GM23338 (cell line): ENCODE measurements at regions not wholly inside any gene's neighbourhood (a gene's known extent, or its start where the extent isn't known, plus 50 kb on each side); places are given as distances from the start of the nearest gene placed in this dataset.

Source experiments
- ATAC-seq: fragments of 200-7000 bp; cut with Tn5 transposase; 3 replicates; pipeline ENCODE4 v1.9.1; 2020
- DNase-seq: peaks from one replicate; pipeline ENCODE4 v3.0.0-alpha.2; 2015; ENCODE audit warnings: low spot score
- H2AFZ ChIP-seq: fragments of 200-600 bp; sonication (generic); 2 replicates; pipeline ENCODE4 v1.8.0; 2016; ENCODE audit warnings: antibody characterized with exemption, mild to moderate bottlenecking, moderate library complexity
- H3F3A ChIP-seq: fragments of 200-600 bp; sonication (generic); replicated peaks from 2 replicates; pipeline ENCODE4 v1.8.0; 2017; ENCODE audit warnings: antibody characterized with exemption, mixed run types, low read depth
- H3K27ac ChIP-seq: fragments of 200-600 bp; sonication (generic); 2 replicates; pipeline ENCODE4 v1.6.1; 2016; ENCODE audit warnings: low read depth
- H3K27me3 ChIP-seq: fragments of 200-600 bp; sonication (generic); 2 replicates; pipeline ENCODE4 v1.8.0; 2016; ENCODE audit warnings: mild to moderate bottlenecking, mixed run types, moderate library complexity; ENCODE audit not compliant: insufficient read depth
- H3K36me3 ChIP-seq: fragments of 200-600 bp; sonication (generic); 2 replicates; pipeline ENCODE4 v1.8.0; 2016; ENCODE audit warnings: mild to moderate bottlenecking; ENCODE audit not compliant: insufficient read depth
- H3K4me1 ChIP-seq: fragments of 200-600 bp; sonication (generic); 2 replicates; pipeline ENCODE4 v1.8.0; 2016; ENCODE audit warnings: mild to moderate bottlenecking, moderate library complexity; ENCODE audit not compliant: insufficient read depth
- H3K4me2 ChIP-seq: fragments of 200-600 bp; sonication (generic); 2 replicates; pipeline ENCODE4 v1.7.1; 2017; ENCODE audit warnings: mixed run types
- H3K4me3 ChIP-seq: fragments of 200-600 bp; sonication (generic); 2 replicates; pipeline ENCODE4 v1.6.1; 2016; ENCODE audit warnings: mixed run types
- H3K79me2 ChIP-seq: fragments of 200-600 bp; sonication (generic); replicated peaks from 2 replicates; pipeline ENCODE4 v1.8.0; 2017; ENCODE audit warnings: mild to moderate bottlenecking; ENCODE audit not compliant: insufficient read depth
- H3K9me2 ChIP-seq: fragments of 200-600 bp; sonication (generic); 2 replicates; pipeline ENCODE4 v1.8.0; 2017; ENCODE audit not compliant: insufficient read depth
- H4K20me1 ChIP-seq: fragments of 200-600 bp; sonication (generic); replicated peaks from 2 replicates; pipeline ENCODE4 v1.8.0; 2017; ENCODE audit warnings: mild to moderate bottlenecking; ENCODE audit not compliant: insufficient read depth
- H3K27ac Mint-ChIP-seq: 2 replicates; pipeline ENCODE4 v1.8.0; 2020; ENCODE audit warnings: inconsistent platforms, mild to moderate bottlenecking, moderate library complexity, mixed read lengths
- H3K27me3 Mint-ChIP-seq: 3 replicates; pipeline ENCODE4 v1.8.0; 2022; ENCODE audit warnings: low read depth, mild to moderate bottlenecking, moderate library complexity, mixed read lengths, inconsistent platforms; ENCODE audit not compliant: insufficient read depth, poor library complexity
- H3K36me3 Mint-ChIP-seq: 3 replicates; pipeline ENCODE4 v1.8.0; 2021; ENCODE audit warnings: low read depth, mild to moderate bottlenecking, inconsistent platforms, moderate library complexity, mixed read lengths
- H3K4me1 Mint-ChIP-seq: 3 replicates; pipeline ENCODE4 v1.8.0; 2020; ENCODE audit warnings: mild to moderate bottlenecking, inconsistent platforms, mixed read lengths
- H3K4me3 Mint-ChIP-seq: 3 replicates; pipeline ENCODE4 v1.8.0; 2021; ENCODE audit warnings: moderate library complexity, mild to moderate bottlenecking, inconsistent platforms, mixed read lengths
- H3K9me3 Mint-ChIP-seq: 3 replicates; pipeline ENCODE4 v1.8.0; 2020; ENCODE audit warnings: moderate library complexity, mild to moderate bottlenecking, inconsistent platforms, mixed read lengths
- CTCF ChIP-seq, 2 experiments: fragments of 200-600 bp in 1 of 2; sonication (generic) in 1 of 2; conservative IDR thresholded peaks; 2 replicates each; pipeline versions ENCODE4 v1.5.1 to v1.6.1; 2016 to 2017; ENCODE audit warnings: antibody characterized with exemption in 2 of 2, low read depth in 2 of 2, mild to moderate bottlenecking in 2 of 2, moderate library complexity in 1 of 2
- EZH2phosphoT487 ChIP-seq: fragments of 200-600 bp; sonication (generic); IDR thresholded peaks from one replicate; pipeline ENCODE4 v1.8.1; 2018; ENCODE audit warnings: antibody characterized with exemption; ENCODE audit not compliant: unreplicated experiment
- POLR2AphosphoS5 ChIP-seq: IDR thresholded peaks from 2 replicates; pipeline ENCODE4 v1.6.1; 2016; ENCODE audit warnings: antibody characterized with exemption, low read depth
- ZNF462 ChIP-seq: fragments of 250-450 bp; sonication (Bioruptor Pico); IDR thresholded peaks from 2 replicates; pipeline ENCODE4 v1.5.0; 2020; ENCODE audit warnings: mild to moderate bottlenecking, moderate library complexity

GRCh38 chr17:27082775-27083154, 211.1 kb upstream of the WSB1 start:
- no peaks in the 10 kb centered on the region for H3K79me2 ChIP-seq
- Mint-ChIP-seq H3K27ac (no peak overlapping the region), H3K4me1 (no peaks in the 10 kb centered on the region), H3K27me3 (peaks cover 1% of the 10 kb centered on the region), H3K36me3 (peaks cover 32% of the 10 kb centered on the region; the same call in 2 of the 3 replicates), H3K9me3 (peaks cover 97% of the 10 kb centered on the region), H3K4me3 (no peak overlapping the region)
- no peaks in the 10 kb centered on the region for H4K20me1 ChIP-seq
- H3K4me2 ChIP-seq: no peak overlapping the region
- ATAC-seq (no peak), DNase-seq (no peak)
- TF ChIP-seq CTCF (conservative IDR thresholded peaks at IDR 0.05; ENCODE audit: low read depth in 2 of 2) (no peak), ZNF462 (CRISPR knock-in tag) (no peak), POLR2AphosphoS5 (no peak), EZH2phosphoT487 (no peak)
- H3F3A ChIP-seq: no peaks in the 10 kb centered on the region
- no peaks in the 10 kb centered on the region for H3K9me2 ChIP-seq
- H2AFZ ChIP-seq: no peak overlapping the region
- no peaks in the 10 kb centered on the region for H3K27me3 ChIP-seq
- no peak overlapping the region for H3K27ac ChIP-seq
- no peak overlapping the region for H3K4me3 ChIP-seq
- no peaks in the 10 kb centered on the region for H3K36me3 ChIP-seq
- no peaks in the 10 kb centered on the region for H3K4me1 ChIP-seq
